ENCODE measurements at regions not wholly inside any gene's neighbourhood (a gene's known extent, or its start where the extent isn't known, plus 50 kb on each side); places are given as distances from the start of the nearest gene placed in this dataset.
"Not testable (repeated sequence)": the region's sequence is repeated elsewhere in the genome, so short reads cannot be mapped to it uniquely, and the experiment has no call there.

GRCh38 chr7:113270790-113271189 lies 152.4 kb upstream of the SMIM30 start:
- DNase-seq (ENCODE audit: low read depth) = no peak
- no peak for TF ChIP-seq CTCF (IDR thresholded peaks at IDR 0.05; ENCODE audit: insufficient read depth, low read length, poor library complexity, severe bottlenecking)
- no peak overlapping the region for H3K4me3 ChIP-seq (ENCODE audit: low read depth, low read length)

GRCh38 chr7:113269592-113269991 lies 151.2 kb upstream of the SMIM30 start:
- DNase-seq (ENCODE audit: low read depth); H3K27me3 ChIP-seq (ENCODE audit: control insufficient read depth, insufficient read depth, low read length); H3K4me3 ChIP-seq (ENCODE audit: low read depth, low read length); H3K36me3 ChIP-seq (ENCODE audit: control insufficient read depth, insufficient read depth, low read length): not testable (repeated sequence)

More at GRCh38 chr7:113270790-113271189, 152.4 kb upstream of the SMIM30 start:
- Histone ChIP-seq H3K36me3 (ENCODE audit: control insufficient read depth, insufficient read depth, low read length) (no peaks in the 10 kb centered on the region), H3K27me3 (ENCODE audit: control insufficient read depth, insufficient read depth, low read length) (no peaks in the 10 kb centered on the region)

- no peaks in the 10 kb centered on the region for H3K36me3 ChIP-seq (ENCODE audit: control insufficient read depth, insufficient read depth, low read length)
- DNase-seq (ENCODE audit: low read depth) = no peak
- no peak for TF ChIP-seq CTCF (IDR thresholded peaks at IDR 0.05; ENCODE audit: insufficient read depth, low read length, poor library complexity, severe bottlenecking)
- no peak overlapping the region for H3K4me3 ChIP-seq (ENCODE audit: low read depth, low read length)
- no peaks in the 10 kb centered on the region for H3K27me3 ChIP-seq (ENCODE audit: control insufficient read depth, insufficient read depth, low read length)
These were observed 150.4 kb upstream of the SMIM30 start for GRCh38 chr7:113268757-113269156.

DNA sequence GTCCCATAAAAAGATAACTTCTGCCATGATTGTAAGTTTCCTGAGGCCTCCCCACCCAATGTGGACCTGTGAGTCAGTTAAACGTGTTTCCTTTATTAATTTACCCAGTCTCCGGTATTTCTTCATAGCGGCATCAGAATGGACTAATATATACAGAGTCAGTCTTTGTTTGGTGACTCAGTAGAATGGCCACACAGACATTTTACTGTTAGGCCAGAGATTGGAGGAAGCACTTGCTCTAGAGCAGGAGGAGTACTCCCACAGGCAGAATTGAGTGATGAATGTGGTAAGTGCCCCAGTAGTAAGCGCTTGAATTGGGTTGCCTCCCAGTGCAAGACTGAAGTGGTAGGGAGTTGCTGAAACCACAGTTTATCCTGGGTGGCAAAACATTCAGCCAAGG lies 149.5 kb upstream of the SMIM30 start:
- Histone ChIP-seq H3K27me3 (ENCODE audit: control insufficient read depth, insufficient read depth, low read length) (no peaks in the 10 kb centered on the region), H3K4me3 (ENCODE audit: low read depth, low read length) (no peak overlapping the region), H3K36me3 (ENCODE audit: control insufficient read depth, insufficient read depth, low read length) (no peaks in the 10 kb centered on the region)
- DNase-seq (ENCODE audit: low read depth) = no peak
- no peak for TF ChIP-seq CTCF (IDR thresholded peaks at IDR 0.05; ENCODE audit: insufficient read depth, low read length, poor library complexity, severe bottlenecking)

DNA sequence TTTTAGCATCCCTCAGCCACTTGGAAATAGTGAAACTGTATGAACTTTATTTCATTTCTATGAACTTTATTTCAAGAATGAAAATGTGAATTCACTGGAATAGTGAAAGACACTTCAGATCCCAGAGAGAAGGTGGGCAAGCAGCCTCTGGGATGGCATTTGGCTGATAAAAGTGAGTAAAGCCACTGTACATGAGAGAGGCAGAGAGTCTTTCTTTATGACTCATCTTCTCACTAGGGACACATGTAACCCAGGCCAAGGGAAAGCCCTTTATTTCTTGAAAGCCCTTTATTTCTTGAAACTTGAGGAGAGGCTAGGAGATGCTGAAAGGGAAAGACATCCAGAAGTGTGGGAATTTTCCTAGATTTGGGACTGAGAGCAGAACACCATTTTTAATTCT lies 148.9 kb upstream of the SMIM30 start:
- TF ChIP-seq CTCF (IDR thresholded peaks at IDR 0.05; ENCODE audit: insufficient read depth, low read length, poor library complexity, severe bottlenecking) = no peak
- H3K36me3 ChIP-seq (ENCODE audit: control insufficient read depth, insufficient read depth, low read length) = no peaks in the 10 kb centered on the region
- no peak overlapping the region for H3K4me3 ChIP-seq (ENCODE audit: low read depth, low read length)
- no peaks in the 10 kb centered on the region for H3K27me3 ChIP-seq (ENCODE audit: control insufficient read depth, insufficient read depth, low read length)
- no peak for DNase-seq (ENCODE audit: low read depth)

DNA sequence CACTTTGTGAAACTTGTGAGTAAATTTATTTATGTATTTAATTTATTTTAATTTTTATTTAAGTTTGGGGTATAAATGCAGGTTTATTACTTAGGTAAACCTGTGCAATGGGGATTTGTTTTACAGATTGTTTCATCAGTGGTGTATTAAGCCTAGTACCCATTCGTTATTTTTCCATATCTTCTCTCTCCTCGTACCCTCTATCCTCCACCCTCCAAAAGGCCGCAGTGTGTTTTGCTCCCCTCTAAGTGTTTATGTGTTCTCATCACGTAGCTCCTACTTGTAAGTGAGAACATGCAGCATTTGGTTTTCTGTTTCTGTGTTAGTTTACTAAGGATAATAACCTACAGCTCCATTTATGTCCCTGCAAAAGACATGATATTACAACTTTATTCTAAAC lies 145.4 kb upstream of the SMIM30 start:
- no peak overlapping the region for H3K4me3 ChIP-seq (ENCODE audit: low read depth, low read length)
- H3K27me3 ChIP-seq (ENCODE audit: control insufficient read depth, insufficient read depth, low read length) = no peaks in the 10 kb centered on the region
- H3K36me3 ChIP-seq (ENCODE audit: control insufficient read depth, insufficient read depth, low read length) = no peaks in the 10 kb centered on the region
- no peak for TF ChIP-seq CTCF (IDR thresholded peaks at IDR 0.05; ENCODE audit: insufficient read depth, low read length, poor library complexity, severe bottlenecking)
- no peak for DNase-seq (ENCODE audit: low read depth)

GRCh38 chr7:113263215-113263742 lies 144.9 kb upstream of the SMIM30 start:
- not testable (repeated sequence) for H3K36me3 ChIP-seq (ENCODE audit: control insufficient read depth, insufficient read depth, low read length); DNase-seq (ENCODE audit: low read depth); H3K4me3 ChIP-seq (ENCODE audit: low read depth, low read length); H3K27me3 ChIP-seq (ENCODE audit: control insufficient read depth, insufficient read depth, low read length)
